HG03342 (cell line): ENCODE measurements at regions not wholly inside any gene's neighbourhood (a gene's known extent, or its start where the extent isn't known, plus 50 kb on each side); places are given as distances from the start of the nearest gene placed in this dataset.

Experiments
- ATAC-seq: cut with Tn5 transposase; IDR thresholded peaks from one replicate; pipeline ENCODE4 v1.9.1; 2021; ENCODE audit warnings: mild to moderate bottlenecking, moderate library complexity; ENCODE audit not compliant: unreplicated experiment

GRCh38 chr22:49642331-49642730 lies 185.3 kb downstream of the BRD1 start:
- no peak for ATAC-seq

GRCh38 chr22:49641770-49642313 lies 185.8 kb downstream of the BRD1 start:
- ATAC-seq, result no peak

DNA sequence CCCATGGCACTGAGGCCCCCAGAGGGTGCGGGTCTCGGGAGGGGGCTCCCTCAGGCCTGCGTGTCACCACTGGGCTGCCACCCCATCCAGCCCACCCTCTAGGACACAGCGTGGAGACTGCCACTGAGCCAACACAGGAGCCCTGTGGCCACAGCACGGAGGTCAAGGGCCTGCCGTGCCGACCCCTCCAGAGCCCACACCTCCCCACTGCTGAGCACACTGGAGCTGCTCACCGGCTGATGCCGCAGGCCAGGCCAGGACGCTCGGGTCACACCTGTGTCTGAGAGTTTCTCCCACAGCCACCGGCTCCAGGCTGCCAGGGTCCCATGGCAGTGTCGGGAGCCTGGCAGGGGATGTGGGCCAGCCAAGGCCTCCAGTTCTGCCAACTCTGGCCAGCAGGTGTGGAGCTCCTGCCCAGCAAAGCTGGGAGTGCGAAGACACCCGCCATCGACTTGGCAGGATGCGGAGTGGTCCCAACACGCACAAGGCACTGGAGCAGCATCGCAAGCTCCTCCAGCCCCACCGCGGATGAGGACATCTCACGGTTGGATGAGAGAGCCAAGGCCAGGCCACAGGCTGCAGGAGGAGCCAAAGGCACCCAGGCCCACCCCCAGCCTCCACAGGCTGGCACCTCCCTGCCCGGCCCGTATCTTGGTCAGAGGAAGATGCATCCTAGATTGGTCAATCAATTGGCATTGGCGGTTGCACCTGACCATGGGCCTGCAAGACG lies 187.1 kb downstream of the BRD1 start:
- ATAC-seq, result no peak

GRCh38 chr22:49639956-49640355 lies 187.7 kb downstream of the BRD1 start:
- ATAC-seq, result no peak

DNA sequence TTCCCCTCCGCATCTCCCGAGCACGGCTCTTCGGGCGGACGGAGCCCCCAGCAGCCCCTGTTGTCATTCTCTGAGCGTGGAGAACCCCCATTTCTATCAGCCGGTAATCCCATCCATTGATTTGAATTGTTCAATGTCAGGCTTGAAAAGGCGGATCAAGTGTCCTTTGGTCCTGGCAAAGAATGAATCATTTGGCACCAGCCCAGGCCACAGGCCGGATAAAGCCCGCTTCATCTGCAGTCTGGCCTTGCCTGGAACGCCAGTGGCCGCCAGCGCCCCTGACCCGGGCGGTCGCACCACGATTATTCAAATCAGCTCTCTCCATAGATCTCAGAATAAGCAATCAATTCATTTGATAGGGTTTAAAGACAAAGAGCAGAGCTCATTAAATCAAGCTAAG lies 188.9 kb downstream of the BRD1 start:
- ATAC-seq, result no peak

DNA sequence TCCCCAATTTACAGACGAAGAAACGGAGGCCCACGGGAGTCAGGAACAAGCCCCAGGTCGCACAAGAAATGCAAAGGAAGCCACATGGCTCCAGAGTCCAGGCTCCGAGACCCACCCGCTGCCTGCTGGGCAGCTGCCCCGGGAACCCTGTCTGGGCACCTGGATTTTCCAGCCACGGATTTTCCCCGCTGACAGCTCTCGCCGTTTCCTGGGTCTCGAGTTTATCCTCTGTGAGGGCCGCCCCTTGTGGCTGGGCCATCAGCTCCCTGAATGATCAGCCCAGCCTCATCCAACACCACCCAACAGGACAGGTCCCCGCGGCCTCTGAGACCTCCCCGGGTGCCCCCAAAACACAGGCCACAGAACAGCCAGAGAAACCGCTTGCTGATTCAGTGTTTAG lies 189.7 kb downstream of the BRD1 start:
- no peak for ATAC-seq

DNA sequence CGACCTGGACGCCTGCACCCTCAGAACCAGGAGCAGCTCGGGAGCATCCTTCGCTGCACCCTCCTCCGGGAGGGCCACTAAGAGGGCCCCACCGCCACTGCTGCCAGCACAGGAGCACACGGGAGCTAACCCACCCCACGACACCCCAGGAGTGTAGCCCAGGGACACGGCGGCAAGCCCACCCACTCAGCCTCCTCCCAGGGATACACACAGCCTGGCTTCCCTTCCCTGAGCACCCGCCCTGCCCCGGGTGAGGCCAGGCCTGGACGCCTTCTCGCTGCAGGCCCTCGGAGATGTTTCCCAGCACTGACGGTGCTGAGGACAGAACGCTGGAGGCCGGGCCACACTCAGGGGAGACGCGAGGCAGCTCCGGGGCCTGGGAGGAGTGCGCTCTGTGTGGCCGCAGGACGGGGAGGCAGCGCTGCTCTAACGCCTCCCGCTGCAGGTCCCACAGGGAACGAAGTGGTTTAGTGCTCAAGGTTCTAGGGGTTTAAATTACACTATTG lies 190.4 kb downstream of the BRD1 start:
- no peak for ATAC-seq

- ATAC-seq, result no peak
These were observed 191.0 kb downstream of the BRD1 start for GRCh38 chr22:49636649-49637048.

DNA sequence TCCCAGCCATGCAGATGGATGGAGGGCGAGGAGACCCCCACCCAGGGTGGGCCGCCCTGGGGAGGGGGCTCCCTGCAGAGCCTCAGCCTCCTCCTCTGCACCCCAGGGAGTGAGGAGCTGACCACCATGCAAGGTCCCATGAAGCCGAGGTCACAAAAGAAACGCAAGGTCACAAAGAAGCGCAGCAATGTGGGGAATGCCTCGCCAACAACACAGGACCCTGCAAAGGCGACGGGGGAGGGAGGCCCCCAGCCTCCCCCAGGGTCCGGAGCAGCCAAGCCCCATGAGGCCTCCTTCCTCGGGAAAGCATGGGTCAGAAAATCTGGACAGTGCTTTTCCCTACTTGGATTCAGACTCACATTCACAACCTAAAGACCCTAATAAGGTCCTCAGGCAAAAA lies 191.5 kb downstream of the BRD1 start:
- ATAC-seq, result no peak

GRCh38 chr22:49634006-49634772 lies 193.5 kb downstream of the BRD1 start:
- no peak for ATAC-seq

DNA sequence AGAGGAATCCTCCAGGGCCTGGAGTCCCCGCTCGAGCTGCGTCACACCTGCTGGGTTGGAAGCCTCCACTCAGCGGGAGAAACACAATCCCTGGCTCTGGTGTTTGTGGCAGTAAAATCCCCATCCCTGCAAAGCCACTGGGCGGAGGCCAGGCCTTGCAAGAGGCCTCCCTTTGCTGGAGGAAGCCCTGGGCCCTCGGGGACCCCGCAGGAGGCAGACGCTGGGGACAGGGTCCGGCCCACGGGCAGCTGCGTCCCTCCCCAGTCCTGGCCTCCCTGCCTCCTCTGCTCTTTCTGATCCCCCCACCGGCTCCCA lies 194.7 kb downstream of the BRD1 start:
- no peak for ATAC-seq

GRCh38 chr22:49632199-49633009 lies 195.3 kb downstream of the BRD1 start:
- ATAC-seq, result no peak

- no peak for ATAC-seq
These were observed 197.2 kb downstream of the BRD1 start for GRCh38 chr22:49630448-49630946.

GRCh38 chr22:49629586-49630447 lies 197.9 kb downstream of the BRD1 start:
- ATAC-seq, result no peak

GRCh38 chr22:49629261-49629570 lies 198.5 kb downstream of the BRD1 start:
- ATAC-seq, result no peak

DNA sequence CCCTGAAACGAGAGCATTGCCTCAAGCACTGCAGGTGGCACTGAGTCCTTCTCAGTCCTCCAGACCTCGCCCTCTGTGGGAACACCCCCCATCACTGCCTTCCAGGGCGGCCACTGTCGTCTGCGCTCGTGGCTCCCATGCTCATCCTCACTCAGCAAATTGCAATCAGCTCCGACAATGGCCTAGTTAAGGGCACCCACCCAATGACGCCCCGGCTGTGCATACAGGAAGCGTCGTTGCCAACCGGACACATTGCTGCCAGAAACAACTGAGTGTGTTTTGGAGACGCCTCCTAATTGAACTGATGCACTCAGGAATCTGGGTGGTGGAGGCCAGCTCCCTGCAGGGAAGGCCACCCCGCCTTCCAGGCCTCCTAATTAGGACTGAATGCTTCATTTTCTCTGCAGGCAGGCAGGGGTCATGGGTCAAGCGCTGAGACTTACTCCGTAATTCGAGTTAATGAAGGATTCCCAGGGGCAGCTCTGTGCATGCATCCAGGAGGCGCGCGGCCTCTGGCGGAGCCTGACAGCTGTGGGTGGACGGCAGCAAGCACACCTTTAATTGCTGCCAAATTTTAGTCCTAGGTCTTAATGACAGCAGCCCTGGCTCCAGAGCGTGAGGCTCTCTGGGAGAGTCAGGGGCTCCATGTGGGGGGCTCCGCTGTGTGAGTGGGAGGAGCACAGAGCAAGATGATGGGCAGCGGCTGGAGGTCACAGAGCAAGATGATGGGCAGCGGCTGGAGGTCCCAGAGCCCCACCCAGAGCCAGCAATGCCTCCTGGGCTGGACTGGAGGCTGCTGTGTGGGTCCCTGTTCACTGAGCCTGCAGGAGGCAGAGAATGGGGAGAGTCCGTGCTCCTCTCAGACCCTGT lies 199.0 kb downstream of the BRD1 start:
- ATAC-seq, result no peak

DNA sequence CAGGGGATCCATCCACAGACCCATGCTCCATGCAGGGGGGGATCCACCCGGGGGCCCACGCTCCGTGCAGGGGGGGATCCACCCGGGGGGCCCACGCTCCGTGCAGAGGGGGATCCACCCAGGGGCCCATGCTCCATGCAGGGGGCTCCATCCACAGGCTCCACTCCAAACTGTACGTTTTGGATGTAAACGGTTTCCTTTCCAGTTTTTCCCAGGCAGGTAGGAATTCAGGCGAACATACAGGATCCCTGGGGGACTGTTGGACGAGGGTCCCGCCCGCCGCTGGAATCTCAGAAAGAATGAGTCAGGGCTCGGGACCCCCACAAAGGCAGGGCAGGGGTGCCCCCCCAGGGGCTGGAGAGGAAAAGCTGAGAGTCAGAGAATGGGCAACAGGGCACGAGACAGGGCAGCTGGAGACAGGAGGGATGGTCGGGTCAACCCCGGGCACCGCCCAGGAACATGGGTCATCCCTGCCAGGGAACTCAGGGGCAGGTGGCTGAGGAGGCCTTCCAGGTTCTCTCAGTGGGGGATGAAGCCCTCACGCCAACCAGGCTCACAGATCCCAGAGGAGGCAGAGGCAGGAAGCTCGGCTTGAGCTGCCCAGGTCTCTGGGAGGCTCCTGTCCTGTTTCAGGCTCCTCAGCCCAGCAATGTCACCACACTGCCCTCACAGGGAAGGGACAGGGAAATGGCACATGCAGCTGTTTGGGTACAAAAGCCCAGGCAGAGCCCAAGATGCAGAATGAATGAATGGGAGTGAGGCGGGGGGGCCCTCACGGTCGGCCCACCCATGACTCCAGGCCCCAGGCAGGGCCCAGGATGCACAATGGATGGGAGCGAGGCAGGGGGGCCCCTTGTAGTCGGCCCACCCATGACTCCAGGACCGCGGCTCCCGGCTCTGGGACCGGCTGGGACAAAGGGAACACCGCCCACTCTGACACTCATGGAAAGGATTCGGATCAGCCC lies 200.2 kb downstream of the BRD1 start:
- ATAC-seq, result no peak
